HFFc6 (cell line): ENCODE measurements at regions not wholly inside any gene's neighbourhood (a gene's known extent, or its start where the extent isn't known, plus 50 kb on each side); places are given as distances from the start of the nearest gene placed in this dataset.

Source experiments
- DNase-seq: peaks from one replicate; pipeline ENCODE4 v3.0.0-alpha.2; 2018
- H3K27ac Mint-ChIP-seq: 2 replicates; pipeline ENCODE4 v1.8.0; 2020; ENCODE audit warnings: mild to moderate bottlenecking, mixed read lengths
- H3K27me3 Mint-ChIP-seq: 2 replicates; pipeline ENCODE4 v1.8.0; 2021; ENCODE audit warnings: mild to moderate bottlenecking, moderate library complexity, mixed read lengths; ENCODE audit not compliant: insufficient read depth
- H3K36me3 Mint-ChIP-seq: 2 replicates; pipeline ENCODE4 v1.8.0; 2021; ENCODE audit warnings: low read depth, mixed read lengths
- H3K4me1 Mint-ChIP-seq: 2 replicates; pipeline ENCODE4 v1.8.0; 2020; ENCODE audit warnings: low read depth, mixed read lengths
- H3K4me3 Mint-ChIP-seq: 2 replicates; pipeline ENCODE4 v1.8.0; 2020; ENCODE audit warnings: mild to moderate bottlenecking, moderate library complexity, mixed read lengths
- H3K9me3 Mint-ChIP-seq: 2 replicates; pipeline ENCODE4 v1.8.0; 2020; ENCODE audit warnings: mild to moderate bottlenecking, mixed read lengths
- CTCF ChIP-seq: fragments of 200-600 bp; sonication (generic); IDR thresholded peaks from 2 replicates; pipeline ENCODE4 v1.5.0; 2021; ENCODE audit warnings: antibody characterized with exemption, mild to moderate bottlenecking

DNA sequence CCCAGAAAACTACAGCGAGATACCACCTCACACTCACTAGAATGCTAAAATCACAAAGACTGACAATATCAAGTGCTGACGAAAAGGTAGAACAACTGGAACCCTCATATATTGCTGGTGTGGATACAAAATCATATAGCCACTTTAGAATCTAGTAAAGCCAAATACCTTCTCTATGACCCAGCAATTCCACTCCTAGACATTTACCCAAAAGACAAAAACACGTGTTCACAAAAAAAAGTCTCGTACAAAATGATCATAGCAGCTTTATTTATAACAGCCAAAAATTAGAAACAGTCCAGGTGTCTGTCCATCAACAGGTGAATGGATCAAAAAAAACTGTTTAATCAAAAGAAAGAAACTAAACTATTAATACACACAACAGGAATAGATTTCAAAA is 126.6 kb downstream of the ZFP36L2 start:
- Mint-ChIP-seq H3K9me3 (peaks cover 6% of the 10 kb centered on the region), H3K27ac (no peak overlapping the region), H3K27me3 (no peaks in the 10 kb centered on the region), H3K36me3 (peaks cover 5% of the 10 kb centered on the region), H3K4me3 (no peak overlapping the region), H3K4me1 (peaks cover 11% of the 10 kb centered on the region)
- no peak for TF ChIP-seq CTCF
- no peak for DNase-seq

DNA sequence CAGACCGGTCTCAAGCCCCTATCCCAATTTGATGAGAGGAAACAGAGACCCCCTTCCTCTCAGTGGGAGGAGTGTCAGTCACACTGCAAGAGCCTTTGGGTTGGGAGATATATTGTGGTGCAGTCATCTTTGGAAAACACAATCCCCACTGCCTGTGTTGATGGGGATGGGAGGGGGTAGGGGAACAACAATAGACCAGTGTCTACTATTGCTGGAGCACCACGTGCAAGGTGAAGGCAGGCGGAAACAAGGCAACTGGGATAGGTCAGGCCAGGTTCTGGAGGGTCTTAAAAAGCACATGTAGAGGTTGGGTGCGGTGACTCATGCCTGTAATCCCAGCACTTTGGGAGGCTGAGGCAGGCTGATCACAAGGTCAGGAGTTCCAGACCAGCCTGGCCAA is 127.9 kb downstream of the ZFP36L2 start:
- no peak for TF ChIP-seq CTCF
- no peak overlapping the region for H3K4me3 Mint-ChIP-seq

DNA sequence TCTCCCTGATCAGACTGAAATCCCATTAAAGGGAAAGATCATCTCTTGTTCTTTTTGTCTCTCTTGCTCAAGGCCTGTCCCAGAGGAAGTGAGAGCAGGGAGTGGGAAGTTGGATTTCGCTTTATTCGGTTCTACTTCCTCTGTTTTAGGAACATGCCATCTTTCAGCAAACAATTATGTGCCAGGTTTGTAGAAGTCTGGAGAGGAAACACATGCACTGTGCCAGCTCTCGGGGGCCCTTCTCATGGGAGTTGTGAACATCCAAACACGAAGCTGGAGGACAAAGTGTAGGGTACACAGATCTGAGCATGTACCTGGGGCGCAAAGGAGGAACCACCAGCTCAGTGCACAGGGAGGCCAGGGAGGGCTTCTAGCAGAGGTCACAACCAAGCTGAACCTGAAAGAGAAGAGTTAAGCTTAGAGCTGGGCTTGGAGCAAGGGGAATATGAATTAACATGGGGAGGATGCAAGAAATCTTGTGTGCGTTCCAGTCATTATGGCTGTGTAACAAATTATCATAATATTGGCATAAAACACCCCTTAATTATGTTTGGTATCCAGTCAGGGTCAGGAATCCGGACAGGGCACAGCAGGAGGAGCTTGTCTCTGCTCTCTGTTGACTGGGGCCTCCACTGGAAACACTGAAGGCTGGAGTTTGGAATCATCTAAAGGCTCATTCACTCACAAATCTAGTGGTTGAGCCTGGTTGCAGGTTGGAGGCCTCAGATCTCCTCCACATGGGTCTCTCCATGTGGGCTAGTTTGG is 128.6 kb downstream of the ZFP36L2 start:
- Mint-ChIP-seq H3K4me1 (peaks cover 8% of the 10 kb centered on the region), H3K27me3 (no peaks in the 10 kb centered on the region), H3K4me3 (no peak overlapping the region), H3K9me3 (peaks cover 6% of the 10 kb centered on the region; the same call in 1 of the 2 replicates), H3K36me3 (no peaks in the 10 kb centered on the region), H3K27ac (no peak overlapping the region)
- TF ChIP-seq CTCF, result no peak
- DNase-seq, result no peak

More for the DNA sequence above, 127.9 kb downstream of the ZFP36L2 start:
- no peaks in the 10 kb centered on the region for H3K27me3 Mint-ChIP-seq
- peaks cover 11% of the 10 kb centered on the region for H3K4me1 Mint-ChIP-seq
- DNase-seq, result no peak
- H3K27ac Mint-ChIP-seq, result no peak overlapping the region
- no peaks in the 10 kb centered on the region for H3K36me3 Mint-ChIP-seq
- peaks cover 6% of the 10 kb centered on the region for H3K9me3 Mint-ChIP-seq

- H3K27ac Mint-ChIP-seq, result no peak overlapping the region
- H3K36me3 Mint-ChIP-seq, result peaks cover 10% of the 10 kb centered on the region
- no peaks in the 10 kb centered on the region for H3K4me1 Mint-ChIP-seq
- no peak for DNase-seq
- no peak overlapping the region for H3K4me3 Mint-ChIP-seq
- TF ChIP-seq CTCF, result no peak
- H3K9me3 Mint-ChIP-seq, result peaks cover 22% of the 10 kb centered on the region
- no peaks in the 10 kb centered on the region for H3K27me3 Mint-ChIP-seq
Observed at GRCh38 chr2:43095533-43096295, 130.7 kb downstream of the ZFP36L2 start.

GRCh38 chr2:43092520-43093179 is 133.8 kb downstream of the ZFP36L2 start:
- Mint-ChIP-seq H3K27ac (no peak overlapping the region), H3K4me3 (no peak overlapping the region), H3K4me1 (peaks cover 16% of the 10 kb centered on the region), H3K9me3 (peaks cover 35% of the 10 kb centered on the region), H3K27me3 (no peaks in the 10 kb centered on the region), H3K36me3 (peaks cover 24% of the 10 kb centered on the region)
- TF ChIP-seq CTCF, result no peak
- no peak for DNase-seq
